PC-9 (cell line): ENCODE measurements at regions not wholly inside any gene's neighbourhood (a gene's known extent, or its start where the extent isn't known, plus 50 kb on each side); places are given as distances from the start of the nearest gene placed in this dataset.

Source experiments
- BruUV-seq: library from RNA; stranded (reverse); fragments of 400-500 nt; replicated peaks from 2 replicates; lab custom pipeline; 2021; lab: Mats Ljungman, UMichigan
- CTCF ChIA-PET: fragments of 300-600 bp; sonication (Branson Sonifier 250); formaldehyde crosslinking; loops from one replicate; lab custom pipeline; 2022; ENCODE audit warnings: antibody characterized with exemption; lab: Charles Lee
- POLR2A ChIA-PET: fragments of 300-600 bp; sonication (Branson Sonifier 250); formaldehyde crosslinking; loops from one replicate; lab custom pipeline; 2022; ENCODE audit warnings: antibody characterized with exemption; ENCODE audit not compliant: unreplicated experiment; lab: Charles Lee
- DNase-seq, 2 experiments: peaks; one replicate each; pipeline versions ENCODE4 v3.0.0 to v3.0.0-alpha.2; 2015 to 2022; ENCODE audit warnings: mixed read lengths in 1 of 2
- H2AFZ ChIP-seq: fragments of 200-600 bp; sonication (generic); 2 replicates; pipeline ENCODE4 v1.8.1; 2017; ENCODE audit warnings: antibody characterized with exemption
- H3F3A ChIP-seq: fragments of 200-600 bp; sonication (generic); 2 replicates; pipeline ENCODE4 v1.8.1; 2017; ENCODE audit warnings: antibody characterized with exemption, mild to moderate bottlenecking, low read depth; ENCODE audit not compliant: insufficient read depth
- H3K27ac ChIP-seq: fragments of 200-600 bp; sonication (generic); 2 replicates; pipeline ENCODE4 v1.6.1; 2016; ENCODE audit warnings: mixed run types
- H3K27me3 ChIP-seq: fragments of 200-600 bp; sonication (generic); 2 replicates; pipeline ENCODE4 v1.6.1; 2016; ENCODE audit warnings: low read depth, mixed run types; ENCODE audit not compliant: insufficient read depth
- H3K36me3 ChIP-seq: fragments of 200-600 bp; sonication (generic); 2 replicates; pipeline ENCODE4 v1.6.1; 2016; ENCODE audit warnings: low read depth, mixed run types
- H3K4me1 ChIP-seq: fragments of 200-600 bp; sonication (generic); replicated peaks from 2 replicates; pipeline ENCODE4 v1.6.1; 2016; ENCODE audit warnings: mixed run types; ENCODE audit not compliant: insufficient read depth
- H3K4me2 ChIP-seq: fragments of 200-600 bp; sonication (generic); 2 replicates; pipeline ENCODE4 v1.6.1; 2017; ENCODE audit warnings: mixed run types
- H3K4me3 ChIP-seq: fragments of 200-600 bp; sonication (generic); 2 replicates; pipeline ENCODE4 v1.6.1; 2016; ENCODE audit warnings: mixed run types
- H3K79me2 ChIP-seq: fragments of 200-600 bp; sonication (generic); 2 replicates; pipeline ENCODE4 v1.6.1; 2017; ENCODE audit warnings: low read depth, mixed run types
- H3K9me2 ChIP-seq: fragments of 200-600 bp; sonication (generic); 2 replicates; pipeline ENCODE4 v1.8.1; 2017; ENCODE audit warnings: mild to moderate bottlenecking; ENCODE audit not compliant: insufficient read depth
- H3K9me3 ChIP-seq: fragments of 200-600 bp; sonication (generic); 2 replicates; pipeline ENCODE4 v1.8.1; 2016; ENCODE audit warnings: low read depth; ENCODE audit not compliant: insufficient read depth
- H4K20me1 ChIP-seq: fragments of 200-600 bp; sonication (generic); 2 replicates; pipeline ENCODE4 v1.8.1; 2017; ENCODE audit not compliant: insufficient read depth
- CTCF ChIP-seq: fragments of 200-600 bp; sonication (generic); conservative IDR thresholded peaks from 2 replicates; pipeline ENCODE4 v1.6.1; 2017; ENCODE audit warnings: mixed run types, antibody characterized with exemption, mild to moderate bottlenecking, moderate library complexity
- EZH2 ChIP-seq: fragments of 200-600 bp; sonication (generic); IDR thresholded peaks from 2 replicates; pipeline ENCODE4 v1.8.0; 2017; ENCODE audit warnings: antibody characterized with exemption, low read depth
- intact Hi-C: fragments of 100-400 bp; cut with micrococcal nuclease; formaldehyde crosslinking; loops from one replicate; pipeline ENCODE4 v1.10.0; 2022; ENCODE audit not compliant: unreplicated experiment

GRCh38 chr16:26838931-26839330 lies 227.8 kb upstream of the C16orf82 start:
- Histone ChIP-seq H3K9me3 (no peaks in the 10 kb centered on the region; the same call in 1 of the 2 replicates), H2AFZ (no peak overlapping the region), H3F3A (no peaks in the 10 kb centered on the region), H3K36me3 (no peaks in the 10 kb centered on the region), H3K4me2 (no peak overlapping the region), H3K79me2 (no peaks in the 10 kb centered on the region), H3K4me1 (no peaks in the 10 kb centered on the region), H3K27ac (no peak overlapping the region), H3K9me2 (no peaks in the 10 kb centered on the region), H4K20me1 (no peaks in the 10 kb centered on the region), H3K4me3 (no peak overlapping the region), H3K27me3 (peaks cover 43% of the 10 kb centered on the region)
- POLR2A ChIA-PET, result no interaction called here
- CTCF ChIA-PET, result no interaction called here
- no peak for TF ChIP-seq EZH2
- no peak for TF ChIP-seq CTCF
- no TSS peak for BruUV-seq
- intact Hi-C loops, result no loop called here
- no peak for DNase-seq

- no peak overlapping the region for H3K27ac ChIP-seq
- H3K4me1 ChIP-seq, result no peaks in the 10 kb centered on the region
- no peaks in the 10 kb centered on the region for H4K20me1 ChIP-seq
- POLR2A ChIA-PET, result no interaction called here
- no peak overlapping the region for H2AFZ ChIP-seq
- H3K36me3 ChIP-seq, result no peaks in the 10 kb centered on the region
- H3K4me2 ChIP-seq, result no peak overlapping the region
- no peaks in the 10 kb centered on the region for H3K9me2 ChIP-seq
- TF ChIP-seq EZH2 (no peak), CTCF (no peak)
- no peak for DNase-seq
- no TSS peak for BruUV-seq
- H3F3A ChIP-seq, result no peaks in the 10 kb centered on the region
- H3K27me3 ChIP-seq, result peaks cover 43% of the 10 kb centered on the region
- CTCF ChIA-PET, result no interaction called here
- H3K79me2 ChIP-seq, result no peaks in the 10 kb centered on the region
- intact Hi-C loops, result no loop called here
- no peaks in the 10 kb centered on the region for H3K9me3 ChIP-seq
- no peak overlapping the region for H3K4me3 ChIP-seq
Observed at GRCh38 chr16:26840691-26841090, 226.0 kb upstream of the C16orf82 start.

- Histone ChIP-seq H3K27ac (no peak overlapping the region), H3K36me3 (no peaks in the 10 kb centered on the region), H3K4me3 (no peak overlapping the region), H3F3A (no peaks in the 10 kb centered on the region), H2AFZ (no peak overlapping the region), H3K9me2 (no peaks in the 10 kb centered on the region), H3K4me2 (no peak overlapping the region), H3K9me3 (no peaks in the 10 kb centered on the region), H3K79me2 (no peaks in the 10 kb centered on the region), H3K4me1 (no peaks in the 10 kb centered on the region), H4K20me1 (no peaks in the 10 kb centered on the region), H3K27me3 (peaks cover 7% of the 10 kb centered on the region; the same call in 1 of the 2 replicates)
- no TSS peak for BruUV-seq
- CTCF ChIA-PET, result no interaction called here
- intact Hi-C loops, result no loop called here
- TF ChIP-seq CTCF, result no peak
- TF ChIP-seq EZH2, result no peak
- POLR2A ChIA-PET, result no interaction called here
- no peak for DNase-seq
Observed at GRCh38 chr16:26856271-26856670, 210.5 kb upstream of the C16orf82 start.
